HEK293T (cell line): ENCODE measurements at regions not wholly inside any gene's neighbourhood (a gene's known extent, or its start where the extent isn't known, plus 50 kb on each side); places are given as distances from the start of the nearest gene placed in this dataset.

ENCODE experiments used
- BHLHE40 ChIP-seq: fragments of 450-650 bp; IDR thresholded peaks from 2 replicates; pipeline ENCODE4 v1.6.1; 2016; ENCODE audit warnings: mild to moderate bottlenecking, moderate library complexity, borderline replicate concordance
- CTBP1 ChIP-seq: fragments of 450-650 bp; IDR thresholded peaks from 2 replicates; pipeline ENCODE4 v1.6.1; 2016; ENCODE audit warnings: borderline replicate concordance
- ELF4 ChIP-seq: fragments of 450-650 bp; IDR thresholded peaks from 2 replicates; pipeline ENCODE4 v1.6.1; 2017; ENCODE audit warnings: antibody characterized with exemption
- FOXA1 ChIP-seq: fragments of 450-650 bp; IDR thresholded peaks from 2 replicates; pipeline ENCODE4 v1.6.1; 2016; ENCODE audit warnings: mild to moderate bottlenecking
- FOXK2 ChIP-seq: fragments of 450-650 bp; IDR thresholded peaks from 2 replicates; pipeline ENCODE4 v1.6.1; 2016; ENCODE audit warnings: mild to moderate bottlenecking
- FOXM1 ChIP-seq: fragments of 450-650 bp; IDR thresholded peaks from 2 replicates; pipeline ENCODE4 v1.6.1; 2017; ENCODE audit warnings: mild to moderate bottlenecking, borderline replicate concordance
- HDGF ChIP-seq: fragments of 450-650 bp; IDR thresholded peaks from 2 replicates; pipeline ENCODE4 v1.6.1; 2017; ENCODE audit warnings: antibody characterized with exemption, borderline replicate concordance
- LEF1 ChIP-seq: fragments of 450-650 bp; IDR thresholded peaks from 2 replicates; pipeline ENCODE4 v1.6.1; 2017; ENCODE audit warnings: mild to moderate bottlenecking, borderline replicate concordance
- NFRKB ChIP-seq: fragments of 450-650 bp; IDR thresholded peaks from 2 replicates; pipeline ENCODE4 v1.6.1; 2016; ENCODE audit warnings: mild to moderate bottlenecking, moderate library complexity
- SUZ12 ChIP-seq: fragments of 450-650 bp; IDR thresholded peaks from 2 replicates; pipeline ENCODE4 v1.6.1; 2016; ENCODE audit warnings: mild to moderate bottlenecking
- TARDBP ChIP-seq: fragments of 450-650 bp; IDR thresholded peaks from 2 replicates; pipeline ENCODE4 v1.6.1; 2016

- no peak for TF ChIP-seq TARDBP
- no peak for TF ChIP-seq SUZ12
- TF ChIP-seq CTBP1, result no peak
- no peak for TF ChIP-seq BHLHE40
- TF ChIP-seq HDGF, result no peak
- no peak for TF ChIP-seq ELF4
- no peak for TF ChIP-seq NFRKB
- no peak for TF ChIP-seq FOXA1
- TF ChIP-seq LEF1, result no peak
- TF ChIP-seq FOXK2, result no peak
- no peak for TF ChIP-seq FOXM1
Observed at GRCh38 chr9:23483566-23483965, 342.5 kb downstream of the ELAVL2 start.
